ENCODE measurements at regions not wholly inside any gene's neighbourhood (a gene's known extent, or its start where the extent isn't known, plus 50 kb on each side); places are given as distances from the start of the nearest gene placed in this dataset.

- Mint-ChIP-seq H3K9me3 (peaks cover 0 to 4% (median 0%) of the 10 kb centered on the region in 3 donors), H3K27me3 (no peaks in the 10 kb centered on the region), H3K27ac (no peak overlapping the region), H3K4me3 (no peak overlapping the region), H3K4me1 (no peaks in the 10 kb centered on the region), H3K36me3 (no peaks in the 10 kb centered on the region)
- no peaks in the 10 kb centered on the region for H3K36me3 ChIP-seq (ENCODE audit: control insufficient read depth in 2 of 2, extremely low read depth in 1 of 2, insufficient read depth in 1 of 2, low read length in 1 of 2)
- no peaks in the 10 kb centered on the region for H3K27me3 ChIP-seq (replicated peaks in 1 of 2; ENCODE audit: control insufficient read depth in 2 of 2, extremely low read depth in 1 of 2, insufficient read depth in 2 of 2, low read length in 1 of 2)
- H3K4me1 ChIP-seq (ENCODE audit: control insufficient read depth in 1 of 2, extremely low read depth in 1 of 2, insufficient read depth in 2 of 2, low read length in 2 of 2), result no peaks in the 10 kb centered on the region
- no peak overlapping the region for H3K4me3 ChIP-seq (ENCODE audit: control insufficient read depth in 1 of 2, extremely low read depth in 1 of 2, low read length in 1 of 2)
- DNase-seq, result no peak
- no CpG with 5 or more reads among the region's 1 CpG for WGBS (ENCODE audit: insufficient coverage)
- H3K27ac ChIP-seq (ENCODE audit: low read length), result no peak overlapping the region
- ATAC-seq (replicated peaks in 1 of 4), result no peak
- no peaks in the 10 kb centered on the region for H3K9me3 ChIP-seq
- ChIA-PET CTCF (no interaction called here), POLR2A (no interaction called here)
Observed at GRCh38 chr1:82099170-82099569, 298.4 kb downstream of the ADGRL2 start.

DNA sequence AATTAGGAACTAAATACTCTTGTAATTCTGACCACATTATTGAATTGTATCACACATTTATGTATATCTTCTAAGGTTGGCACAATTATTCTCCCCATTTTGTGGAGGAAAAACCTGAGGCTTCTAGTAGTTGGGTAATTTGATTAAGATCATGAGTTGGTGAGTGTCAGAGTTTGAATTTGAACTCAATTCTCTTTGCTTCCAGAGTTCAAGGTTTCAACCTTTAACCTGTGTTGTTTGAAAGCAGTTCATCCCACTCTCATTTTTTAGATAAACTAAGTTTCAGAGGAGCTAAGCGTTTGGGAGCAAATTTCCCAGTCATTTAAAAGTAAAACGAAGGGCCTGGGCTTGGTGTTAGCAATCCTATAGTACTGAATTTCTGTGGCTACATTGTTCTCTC is 293.4 kb downstream of the ADGRL2 start:
- Histone ChIP-seq H3K27me3 (replicated peaks in 1 of 2; ENCODE audit: control insufficient read depth in 2 of 2, extremely low read depth in 1 of 2, insufficient read depth in 2 of 2, low read length in 1 of 2) (no peaks in the 10 kb centered on the region), H3K27ac (ENCODE audit: low read length) (no peak overlapping the region), H3K4me1 (ENCODE audit: control insufficient read depth in 1 of 2, extremely low read depth in 1 of 2, insufficient read depth in 2 of 2, low read length in 2 of 2) (no peaks in the 10 kb centered on the region), H3K36me3 (ENCODE audit: control insufficient read depth in 2 of 2, extremely low read depth in 1 of 2, insufficient read depth in 1 of 2, low read length in 1 of 2) (no peaks in the 10 kb centered on the region), H3K4me3 (ENCODE audit: control insufficient read depth in 1 of 2, extremely low read depth in 1 of 2, low read length in 1 of 2) (no peak overlapping the region), H3K9me3 (no peaks in the 10 kb centered on the region)
- 84% methylated on average over 2 of the region's 2 CpGs for WGBS (ENCODE audit: insufficient coverage)
- Mint-ChIP-seq H3K4me3 (no peak overlapping the region), H3K27me3 (no peaks in the 10 kb centered on the region), H3K4me1 (no peaks in the 10 kb centered on the region), H3K9me3 (peaks cover 0 to 5% (median 4%) of the 10 kb centered on the region in 3 donors), H3K27ac (no peak overlapping the region), H3K36me3 (no peaks in the 10 kb centered on the region)
- CTCF ChIA-PET, result no interaction called here
- ATAC-seq (replicated peaks in 1 of 4) (no peak), DNase-seq (no peak)
- POLR2A ChIA-PET, result no interaction called here

- no peak overlapping the region for H3K4me3 Mint-ChIP-seq
Observed at GRCh38 chr1:82091729-82092128, 291.0 kb downstream of the ADGRL2 start.

GRCh38 chr1:82091265-82091664 is 290.5 kb downstream of the ADGRL2 start:
- ATAC-seq (replicated peaks in 1 of 4), result no peak
- Mint-ChIP-seq H3K36me3 (no peaks in the 10 kb centered on the region), H3K9me3 (peaks cover 0 to 9% (median 7%) of the 10 kb centered on the region in 3 donors), H3K4me1 (no peaks in the 10 kb centered on the region), H3K27me3 (no peaks in the 10 kb centered on the region), H3K4me3 (no peak overlapping the region), H3K27ac (no peak overlapping the region)
- H3K27me3 ChIP-seq (replicated peaks in 1 of 2; ENCODE audit: control insufficient read depth in 2 of 2, extremely low read depth in 1 of 2, insufficient read depth in 2 of 2, low read length in 1 of 2), result no peaks in the 10 kb centered on the region
- H3K36me3 ChIP-seq (ENCODE audit: control insufficient read depth in 2 of 2, extremely low read depth in 1 of 2, insufficient read depth in 1 of 2, low read length in 1 of 2), result no peaks in the 10 kb centered on the region
- CTCF ChIA-PET, result no interaction called here
- no CpG with 5 or more reads among the region's 3 CpGs for WGBS (ENCODE audit: insufficient coverage)
- H3K9me3 ChIP-seq, result no peaks in the 10 kb centered on the region
- no peak overlapping the region for H3K4me3 ChIP-seq (ENCODE audit: control insufficient read depth in 1 of 2, extremely low read depth in 1 of 2, low read length in 1 of 2)
- no peaks in the 10 kb centered on the region for H3K4me1 ChIP-seq (ENCODE audit: control insufficient read depth in 1 of 2, extremely low read depth in 1 of 2, insufficient read depth in 2 of 2, low read length in 2 of 2)
- POLR2A ChIA-PET, result no interaction called here
- H3K27ac ChIP-seq (ENCODE audit: low read length), result no peak overlapping the region
- DNase-seq, result no peak

More at GRCh38 chr1:82091729-82092128, 291.0 kb downstream of the ADGRL2 start:
- Histone ChIP-seq H3K27ac (ENCODE audit: low read length) (no peak overlapping the region), H3K4me3 (ENCODE audit: control insufficient read depth in 1 of 2, extremely low read depth in 1 of 2, low read length in 1 of 2) (no peak overlapping the region), H3K4me1 (ENCODE audit: control insufficient read depth in 1 of 2, extremely low read depth in 1 of 2, insufficient read depth in 2 of 2, low read length in 2 of 2) (no peaks in the 10 kb centered on the region), H3K27me3 (replicated peaks in 1 of 2; ENCODE audit: control insufficient read depth in 2 of 2, extremely low read depth in 1 of 2, insufficient read depth in 2 of 2, low read length in 1 of 2) (no peaks in the 10 kb centered on the region), H3K9me3 (no peaks in the 10 kb centered on the region), H3K36me3 (ENCODE audit: control insufficient read depth in 2 of 2, extremely low read depth in 1 of 2, insufficient read depth in 1 of 2, low read length in 1 of 2) (no peaks in the 10 kb centered on the region)
- H3K4me1 Mint-ChIP-seq, result no peaks in the 10 kb centered on the region
- H3K27me3 Mint-ChIP-seq, result no peaks in the 10 kb centered on the region
- DNase-seq, result no peak
- ATAC-seq (replicated peaks in 1 of 4), result no peak
- no peaks in the 10 kb centered on the region for H3K36me3 Mint-ChIP-seq
- WGBS (ENCODE audit: insufficient coverage), result no CpG with 5 or more reads among the region's 2 CpGs
- H3K27ac Mint-ChIP-seq, result no peak overlapping the region
- ChIA-PET CTCF (no interaction called here), POLR2A (no interaction called here)
- H3K9me3 Mint-ChIP-seq, result peaks cover 0 to 9% (median 7%) of the 10 kb centered on the region in 3 donors

DNA sequence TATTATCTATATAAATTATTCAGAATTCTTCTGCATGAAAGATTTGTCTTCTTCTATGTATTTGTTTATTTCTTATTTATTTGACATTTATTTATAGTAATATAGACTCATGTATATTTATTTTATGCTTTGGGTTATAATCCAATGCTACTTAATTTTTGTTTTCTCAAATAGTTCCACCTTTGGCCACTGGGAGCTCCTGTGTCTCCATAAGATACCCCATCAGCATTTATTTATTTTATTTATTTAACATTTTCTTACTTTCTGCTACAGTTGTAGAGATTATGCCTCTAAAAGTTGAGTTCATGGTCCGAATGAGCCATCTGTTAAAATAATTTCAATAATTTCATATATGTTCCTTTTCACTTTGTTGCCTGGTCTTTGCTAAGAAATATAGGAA is 289.4 kb downstream of the ADGRL2 start:
- H3K4me3 Mint-ChIP-seq, result no peak overlapping the region
- CTCF ChIA-PET, result no interaction called here
- ATAC-seq (replicated peaks in 1 of 4) (no peak), DNase-seq (no peak)
- Histone ChIP-seq H3K27ac (ENCODE audit: low read length) (no peak overlapping the region), H3K36me3 (ENCODE audit: control insufficient read depth in 2 of 2, extremely low read depth in 1 of 2, insufficient read depth in 1 of 2, low read length in 1 of 2) (no peaks in the 10 kb centered on the region), H3K4me3 (ENCODE audit: control insufficient read depth in 1 of 2, extremely low read depth in 1 of 2, low read length in 1 of 2) (no peak overlapping the region), H3K27me3 (replicated peaks in 1 of 2; ENCODE audit: control insufficient read depth in 2 of 2, extremely low read depth in 1 of 2, insufficient read depth in 2 of 2, low read length in 1 of 2) (no peaks in the 10 kb centered on the region), H3K9me3 (no peaks in the 10 kb centered on the region), H3K4me1 (ENCODE audit: control insufficient read depth in 1 of 2, extremely low read depth in 1 of 2, insufficient read depth in 2 of 2, low read length in 2 of 2) (no peaks in the 10 kb centered on the region)
- H3K36me3 Mint-ChIP-seq, result no peaks in the 10 kb centered on the region
- WGBS (ENCODE audit: insufficient coverage), result no CpG with 5 or more reads among the region's 1 CpG
- POLR2A ChIA-PET, result no interaction called here
- H3K9me3 Mint-ChIP-seq, result peaks cover 0 to 14% (median 7%) of the 10 kb centered on the region in 3 donors
- no peaks in the 10 kb centered on the region for H3K4me1 Mint-ChIP-seq
- no peak overlapping the region for H3K27ac Mint-ChIP-seq
- H3K27me3 Mint-ChIP-seq, result no peaks in the 10 kb centered on the region

- 45% methylated on average over 2 of the region's 2 CpGs for WGBS (ENCODE audit: insufficient coverage)
- Mint-ChIP-seq H3K9me3 (peaks cover 0 to 14% (median 11%) of the 10 kb centered on the region in 3 donors), H3K4me3 (no peak overlapping the region), H3K4me1 (no peaks in the 10 kb centered on the region), H3K27ac (no peak overlapping the region), H3K36me3 (no peaks in the 10 kb centered on the region), H3K27me3 (no peaks in the 10 kb centered on the region)
- ChIA-PET POLR2A (no interaction called here), CTCF (no interaction called here)
- no peaks in the 10 kb centered on the region for H3K9me3 ChIP-seq
- no peaks in the 10 kb centered on the region for H3K36me3 ChIP-seq (ENCODE audit: control insufficient read depth in 2 of 2, extremely low read depth in 1 of 2, insufficient read depth in 1 of 2, low read length in 1 of 2)
- ATAC-seq (replicated peaks in 1 of 4) (no peak), DNase-seq (no peak)
- no peak overlapping the region for H3K4me3 ChIP-seq (ENCODE audit: control insufficient read depth in 1 of 2, extremely low read depth in 1 of 2, low read length in 1 of 2)
- H3K4me1 ChIP-seq (ENCODE audit: control insufficient read depth in 1 of 2, extremely low read depth in 1 of 2, insufficient read depth in 2 of 2, low read length in 2 of 2), result no peaks in the 10 kb centered on the region
- no peaks in the 10 kb centered on the region for H3K27me3 ChIP-seq (replicated peaks in 1 of 2; ENCODE audit: control insufficient read depth in 2 of 2, extremely low read depth in 1 of 2, insufficient read depth in 2 of 2, low read length in 1 of 2)
- no peak overlapping the region for H3K27ac ChIP-seq (ENCODE audit: low read length)
Observed at GRCh38 chr1:82086739-82087138, 286.0 kb downstream of the ADGRL2 start.

DNA sequence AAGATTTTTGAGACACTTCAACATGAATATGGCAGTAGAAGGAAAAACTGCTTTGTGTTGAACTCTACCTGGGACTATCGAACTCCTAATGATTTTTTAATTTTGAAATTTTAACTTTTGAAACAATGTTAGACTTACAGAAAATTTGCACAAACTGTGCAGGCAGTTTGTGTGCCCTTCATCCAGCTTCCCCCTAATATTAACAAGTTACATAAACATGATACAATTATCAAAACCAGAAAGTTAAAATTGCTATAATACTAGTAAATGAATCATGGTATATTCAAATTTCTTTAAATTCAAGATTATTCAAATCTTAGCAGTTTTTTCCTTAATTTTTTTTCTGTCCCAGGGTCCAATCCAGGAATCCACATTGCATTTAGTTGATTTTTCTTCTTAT is 278.9 kb downstream of the ADGRL2 start:
- H3K27ac ChIP-seq (ENCODE audit: low read length), result no peak overlapping the region
- ATAC-seq (replicated peaks in 1 of 4) (no peak), DNase-seq (no peak)
- Mint-ChIP-seq H3K4me3 (no peak overlapping the region), H3K4me1 (no peaks in the 10 kb centered on the region), H3K27ac (no peak overlapping the region), H3K36me3 (no peaks in the 10 kb centered on the region), H3K27me3 (no peaks in the 10 kb centered on the region), H3K9me3 (peaks cover 0 to 7% (median 7%) of the 10 kb centered on the region in 3 donors)
- WGBS (ENCODE audit: insufficient coverage), result no CpG with 5 or more reads among the region's 1 CpG
- ChIA-PET CTCF (no interaction called here), POLR2A (no interaction called here)
- H3K4me3 ChIP-seq (ENCODE audit: control insufficient read depth in 1 of 2, extremely low read depth in 1 of 2, low read length in 1 of 2), result no peak overlapping the region
- H3K4me1 ChIP-seq (ENCODE audit: control insufficient read depth in 1 of 2, extremely low read depth in 1 of 2, insufficient read depth in 2 of 2, low read length in 2 of 2), result no peaks in the 10 kb centered on the region
- H3K9me3 ChIP-seq, result no peaks in the 10 kb centered on the region
- no peaks in the 10 kb centered on the region for H3K27me3 ChIP-seq (replicated peaks in 1 of 2; ENCODE audit: control insufficient read depth in 2 of 2, extremely low read depth in 1 of 2, insufficient read depth in 2 of 2, low read length in 1 of 2)
- H3K36me3 ChIP-seq (ENCODE audit: control insufficient read depth in 2 of 2, extremely low read depth in 1 of 2, insufficient read depth in 1 of 2, low read length in 1 of 2), result no peaks in the 10 kb centered on the region

Measured in T-cell (primary cell).